ENCODE measurements at regions not wholly inside any gene's neighbourhood (a gene's known extent, or its start where the extent isn't known, plus 50 kb on each side); places are given as distances from the start of the nearest gene placed in this dataset.

GRCh38 chr13:90447734-90448101 is 899.8 kb upstream of the MIR17HG start:
- TF ChIP-seq CTCF (IDR thresholded peaks at IDR 0.05; ENCODE audit: low read length, missing control alignments), result no peak
- no peak overlapping the region for H3K4me3 ChIP-seq (replicated peaks; ENCODE audit: low read depth, low read length)
- peak; percentile 68 for DNase-seq (ENCODE audit: low read depth)

- H3K4me3 ChIP-seq (replicated peaks; ENCODE audit: low read depth, low read length), result no peak overlapping the region
- no peak for TF ChIP-seq CTCF (IDR thresholded peaks at IDR 0.05; ENCODE audit: low read length, missing control alignments)
- DNase-seq (ENCODE audit: low read depth), result peak; percentile 62
These were observed 898.9 kb upstream of the MIR17HG start for GRCh38 chr13:90448466-90449037.

- H3K4me3 ChIP-seq (replicated peaks; ENCODE audit: low read depth, low read length), result no peak overlapping the region
- TF ChIP-seq CTCF (IDR thresholded peaks at IDR 0.05; ENCODE audit: low read length, missing control alignments), result no peak
- DNase-seq (ENCODE audit: low read depth), result no peak
These were observed 894.1 kb upstream of the MIR17HG start for GRCh38 chr13:90453342-90453741.

- no peak overlapping the region for H3K4me3 ChIP-seq (replicated peaks; ENCODE audit: low read depth, low read length)
- DNase-seq (ENCODE audit: low read depth), result no peak
- no peak for TF ChIP-seq CTCF (IDR thresholded peaks at IDR 0.05; ENCODE audit: low read length, missing control alignments)
These were observed 893.4 kb upstream of the MIR17HG start for GRCh38 chr13:90454002-90454636.

- no peak overlapping the region for H3K4me3 ChIP-seq (replicated peaks; ENCODE audit: low read depth, low read length)
- DNase-seq (ENCODE audit: low read depth), result no peak
- TF ChIP-seq CTCF (IDR thresholded peaks at IDR 0.05; ENCODE audit: low read length, missing control alignments), result no peak
These were observed 892.4 kb upstream of the MIR17HG start for GRCh38 chr13:90455067-90455466.

- H3K4me3 ChIP-seq (replicated peaks; ENCODE audit: low read depth, low read length), result no peak overlapping the region
- TF ChIP-seq CTCF (IDR thresholded peaks at IDR 0.05; ENCODE audit: low read length, missing control alignments), result no peak
- DNase-seq (ENCODE audit: low read depth), result peak; percentile 16
These were observed 891.7 kb upstream of the MIR17HG start for GRCh38 chr13:90455823-90456222.

GRCh38 chr13:90461398-90461797 is 886.1 kb upstream of the MIR17HG start:
- DNase-seq (ENCODE audit: low read depth), result no peak
- no peak for TF ChIP-seq CTCF (IDR thresholded peaks at IDR 0.05; ENCODE audit: low read length, missing control alignments)
- no peak overlapping the region for H3K4me3 ChIP-seq (replicated peaks; ENCODE audit: low read depth, low read length)
